ENCODE measurements at regions not wholly inside any gene's neighbourhood (a gene's known extent, or its start where the extent isn't known, plus 50 kb on each side); places are given as distances from the start of the nearest gene placed in this dataset.

GRCh38 chr9:106632621-106633020 lies 230.3 kb upstream of the ZNF462 start:
- H3K9me3 ChIP-seq: no peaks in the 10 kb centered on the region
- Mint-ChIP-seq H3K36me3 (ENCODE audit: insufficient read depth, unreplicated experiment) (no peaks in the 10 kb centered on the region), H3K9me3 (ENCODE audit: unreplicated experiment) (peaks cover 14% of the 10 kb centered on the region), H3K27ac (ENCODE audit: unreplicated experiment) (peak overlapping the region; percentile 13), H3K27me3 (ENCODE audit: insufficient read depth, unreplicated experiment) (no peaks in the 10 kb centered on the region), H3K4me1 (ENCODE audit: low read depth, unreplicated experiment) (peaks cover 12% of the 10 kb centered on the region), H3K4me3 (ENCODE audit: unreplicated experiment) (peak overlapping the region; percentile 17)
- intact Hi-C loops (cut with micrococcal nuclease; ENCODE audit: unreplicated experiment): loop anchor here (10.0 kb wide), 1 partner anchor 512 kb away; no protein-coding TSS in a partner anchor
- H3K36me3 ChIP-seq (ENCODE audit: control insufficient read depth, insufficient read depth, low read length): no peaks in the 10 kb centered on the region
- H3K4me3 ChIP-seq (ENCODE audit: low read depth, low read length): no peak overlapping the region
- peaks cover 19% of the 10 kb centered on the region for H3K4me1 ChIP-seq
- H3K27me3 ChIP-seq (replicated peaks; ENCODE audit: control insufficient read depth, insufficient read depth, low read length): no peaks in the 10 kb centered on the region
- peak; percentile 36 to 48 for DNase-seq
- POLR2A ChIA-PET: no interaction called here
- BruUV-seq (replicated peaks): no TSS peak
- TF ChIP-seq CTCF (IDR thresholded peaks at IDR 0.05; ENCODE audit: insufficient read depth in 1 of 2, low read depth in 1 of 2, low read length in 1 of 2, severe bottlenecking in 1 of 2, unreplicated experiment in 1 of 2): no peak
- CTCF ChIA-PET: no interaction called here

GRCh38 chr9:106634183-106634582 lies 228.8 kb upstream of the ZNF462 start:
- Histone ChIP-seq H3K36me3 (ENCODE audit: control insufficient read depth, insufficient read depth, low read length) (no peaks in the 10 kb centered on the region), H3K4me1 (peaks cover 19% of the 10 kb centered on the region), H3K9me3 (no peaks in the 10 kb centered on the region), H3K4me3 (ENCODE audit: low read depth, low read length) (no peak overlapping the region), H3K27me3 (replicated peaks; ENCODE audit: control insufficient read depth, insufficient read depth, low read length) (no peaks in the 10 kb centered on the region)
- CTCF ChIA-PET: no interaction called here
- BruUV-seq (replicated peaks): no TSS peak
- Mint-ChIP-seq H3K27me3 (ENCODE audit: insufficient read depth, unreplicated experiment) (no peaks in the 10 kb centered on the region), H3K9me3 (ENCODE audit: unreplicated experiment) (peaks cover 14% of the 10 kb centered on the region), H3K36me3 (ENCODE audit: insufficient read depth, unreplicated experiment) (no peaks in the 10 kb centered on the region), H3K27ac (ENCODE audit: unreplicated experiment) (no peak overlapping the region), H3K4me1 (ENCODE audit: low read depth, unreplicated experiment) (peaks cover 12% of the 10 kb centered on the region), H3K4me3 (ENCODE audit: unreplicated experiment) (no peak overlapping the region)
- no peak for DNase-seq
- POLR2A ChIA-PET: no interaction called here
- intact Hi-C loops (cut with micrococcal nuclease; ENCODE audit: unreplicated experiment): loop anchor here (10.0 kb wide), 1 partner anchor 511 kb away; no protein-coding TSS in a partner anchor
- no peak for TF ChIP-seq CTCF (IDR thresholded peaks at IDR 0.05; ENCODE audit: insufficient read depth in 1 of 2, low read depth in 1 of 2, low read length in 1 of 2, severe bottlenecking in 1 of 2, unreplicated experiment in 1 of 2)

- H3K4me1 Mint-ChIP-seq (ENCODE audit: low read depth, unreplicated experiment): peaks cover 12% of the 10 kb centered on the region
- peaks cover 14% of the 10 kb centered on the region for H3K9me3 Mint-ChIP-seq (ENCODE audit: unreplicated experiment)
- Histone ChIP-seq H3K4me3 (ENCODE audit: low read depth, low read length) (no peak overlapping the region), H3K4me1 (peaks cover 19% of the 10 kb centered on the region), H3K9me3 (no peaks in the 10 kb centered on the region), H3K27me3 (replicated peaks; ENCODE audit: control insufficient read depth, insufficient read depth, low read length) (no peaks in the 10 kb centered on the region), H3K36me3 (ENCODE audit: control insufficient read depth, insufficient read depth, low read length) (no peaks in the 10 kb centered on the region)
- no TSS peak for BruUV-seq (replicated peaks)
- H3K27me3 Mint-ChIP-seq (ENCODE audit: insufficient read depth, unreplicated experiment): no peaks in the 10 kb centered on the region
- intact Hi-C loops (cut with micrococcal nuclease; ENCODE audit: unreplicated experiment): loop anchor here (10.0 kb wide), 1 partner anchor 510 kb away; no protein-coding TSS in a partner anchor
- no peak overlapping the region for H3K4me3 Mint-ChIP-seq (ENCODE audit: unreplicated experiment)
- no peak overlapping the region for H3K27ac Mint-ChIP-seq (ENCODE audit: unreplicated experiment)
- TF ChIP-seq CTCF (IDR thresholded peaks at IDR 0.05; ENCODE audit: insufficient read depth in 1 of 2, low read depth in 1 of 2, low read length in 1 of 2, severe bottlenecking in 1 of 2, unreplicated experiment in 1 of 2): no peak
- H3K36me3 Mint-ChIP-seq (ENCODE audit: insufficient read depth, unreplicated experiment): no peaks in the 10 kb centered on the region
- ChIA-PET CTCF (no interaction called here), POLR2A (no interaction called here)
- DNase-seq: no peak
Measured at GRCh38 chr9:106634641-106635040, 228.3 kb upstream of the ZNF462 start.
